HG03066 (cell line): ENCODE measurements at regions not wholly inside any gene's neighbourhood (a gene's known extent, or its start where the extent isn't known, plus 50 kb on each side); places are given as distances from the start of the nearest gene placed in this dataset.
A peak's percentile ranks its signal among the peaks of the same experiment; 100 is the strongest.

ENCODE experiments used
- ATAC-seq: cut with Tn5 transposase; IDR thresholded peaks from one replicate; pipeline ENCODE4 v1.9.1; 2021; ENCODE audit warnings: low read depth; ENCODE audit not compliant: unreplicated experiment

GRCh38 chr13:40180776-40181175 lies 485.7 kb downstream of the FOXO1 start:
- ATAC-seq, result no peak

GRCh38 chr13:40181203-40181845 lies 485.1 kb downstream of the FOXO1 start:
- no peak for ATAC-seq

GRCh38 chr13:40182591-40182990 lies 483.9 kb downstream of the FOXO1 start:
- no peak for ATAC-seq

- ATAC-seq, result no peak
Observed at GRCh38 chr13:40185414-40185813, 481.0 kb downstream of the FOXO1 start.

- no peak for ATAC-seq
Observed at GRCh38 chr13:40186041-40186440, 480.4 kb downstream of the FOXO1 start.

GRCh38 chr13:40186626-40187323 lies 479.7 kb downstream of the FOXO1 start:
- no peak for ATAC-seq

GRCh38 chr13:40187324-40187795 lies 479.1 kb downstream of the FOXO1 start:
- ATAC-seq, result no peak

GRCh38 chr13:40187841-40188591 lies 478.4 kb downstream of the FOXO1 start:
- no peak for ATAC-seq

GRCh38 chr13:40189426-40189825 lies 477.0 kb downstream of the FOXO1 start:
- no peak for ATAC-seq

- ATAC-seq, result no peak
Observed at GRCh38 chr13:40189898-40190630, 476.4 kb downstream of the FOXO1 start.

GRCh38 chr13:40190641-40191100 lies 475.8 kb downstream of the FOXO1 start:
- peak; percentile 58 for ATAC-seq

GRCh38 chr13:40191186-40191980 lies 475.1 kb downstream of the FOXO1 start:
- ATAC-seq, result no peak

GRCh38 chr13:40192452-40192851 lies 474.0 kb downstream of the FOXO1 start:
- no peak for ATAC-seq

- no peak for ATAC-seq
Observed at GRCh38 chr13:40192858-40193257, 473.6 kb downstream of the FOXO1 start.

- no peak for ATAC-seq
Observed at GRCh38 chr13:40193286-40194223, 472.9 kb downstream of the FOXO1 start.

GRCh38 chr13:40194224-40194806 lies 472.1 kb downstream of the FOXO1 start:
- no peak for ATAC-seq

- ATAC-seq, result no peak
Observed at GRCh38 chr13:40197049-40197448, 469.4 kb downstream of the FOXO1 start.

GRCh38 chr13:40197936-40198595 lies 468.4 kb downstream of the FOXO1 start:
- no peak for ATAC-seq
